Esophagus squamous epithelium (tissue), 5 donors: ENCODE measurements at regions not wholly inside any gene's neighbourhood (a gene's known extent, or its start where the extent isn't known, plus 50 kb on each side); places are given as distances from the start of the nearest gene placed in this dataset.

Experiments used
- DNase-seq: peaks from one replicate; lab custom pipeline; 2025; lab: John Stamatoyannopoulos, UW
- H3K27ac ChIP-seq, 4 donors: fragments of 200-600 bp; sonication (generic); one replicate each; pipeline ENCODE4 v1.5.1; 2016 to 2019; ENCODE audit warnings: mild to moderate bottlenecking in 1 of 4
- H3K27me3 ChIP-seq, 4 donors: fragments of 200-600 bp; sonication (generic); 1 replicate in 3 of 4; 2 replicates in 1 of 4; pipeline versions ENCODE4 v1.5.1 to v1.6.0; 2017 to 2021; ENCODE audit warnings: antibody characterized with exemption in 1 of 4
- H3K36me3 ChIP-seq, 3 donors: fragments of 200-600 bp; sonication (generic); one replicate each; pipeline ENCODE4 v1.5.1; 2016 to 2019
- H3K4me1 ChIP-seq, 3 donors: fragments of 200-600 bp; sonication (generic); one replicate each; pipeline ENCODE4 v1.5.1; 2017 to 2019
- H3K4me3 ChIP-seq, 4 donors: fragments of 200-600 bp; sonication (generic); 1 replicate in 3 of 4; 2 replicates in 1 of 4; pipeline ENCODE4 v1.5.1; 2016 to 2019; ENCODE audit warnings: mild to moderate bottlenecking in 2 of 4, moderate library complexity in 1 of 4
- H3K9me3 ChIP-seq, 3 donors: fragments of 200-600 bp; sonication (generic); one replicate each; pipeline ENCODE4 v1.5.1; 2016 to 2019
- CTCF ChIP-seq, 6 experiments: fragments of 450-650 bp in 4 of 6; fragments of 200-600 bp in 2 of 6; sonication (generic) in 2 of 6; IDR thresholded peaks; one replicate each; pipeline ENCODE4 v1.5.1; 2016 to 2019; ENCODE audit warnings: antibody characterized with exemption in 6 of 6, mild to moderate bottlenecking in 4 of 6, moderate library complexity in 4 of 6
- POLR2A ChIP-seq, 4 donors: fragments of 450-650 bp; IDR thresholded peaks; one replicate each; pipeline ENCODE4 v1.6.1; 2017; ENCODE audit warnings: antibody characterized with exemption in 4 of 4, mild to moderate bottlenecking in 4 of 4, moderate library complexity in 3 of 4
- WGBS, 2 donors: methylation state at CpG; one replicate each; pipeline ENCODE4 v1.1.5; 2018; 5-methylcytosine and 5-hydroxymethylcytosine counted together
- intact Hi-C: fragments of 100-400 bp; cut with DNase I; formaldehyde crosslinking; loops from one replicate; pipeline ENCODE4 v1.15.0; 2022
- donor health status: DM: yes; HTN: yes; CAD: no.

- intact Hi-C loops: no loop called here
- DNase-seq: no peak
- H3K4me3 ChIP-seq: no peak overlapping the region
- no peaks in the 10 kb centered on the region for H3K9me3 ChIP-seq
- H3K36me3 ChIP-seq: no peaks in the 10 kb centered on the region
- peaks cover 0 to 23% (median 10%) of the 10 kb centered on the region in 3 donors for H3K4me1 ChIP-seq
- no peak for TF ChIP-seq CTCF (IDR thresholded peaks at IDR 0.05)
- TF ChIP-seq POLR2A (IDR thresholded peaks at IDR 0.05): no peak
- H3K27me3 ChIP-seq: no peaks in the 10 kb centered on the region
- WGBS, 2 donors: 89 to 93% methylated on average over 6 of the region's 6 CpGs
- H3K27ac ChIP-seq: no peak overlapping the region
Observed at GRCh38 chr10:3871424-3871996, 86.5 kb upstream of the KLF6 start.

GRCh38 chr10:3869036-3869435, 84.0 kb upstream of the KLF6 start:
- intact Hi-C loops: no loop called here
- no peak overlapping the region for H3K27ac ChIP-seq
- no peak for DNase-seq
- no peak overlapping the region for H3K4me3 ChIP-seq
- TF ChIP-seq POLR2A (IDR thresholded peaks at IDR 0.05) (no peak), CTCF (IDR thresholded peaks at IDR 0.05) (no peak)
- no peaks in the 10 kb centered on the region for H3K36me3 ChIP-seq
- no peaks in the 10 kb centered on the region for H3K27me3 ChIP-seq
- H3K9me3 ChIP-seq: no peaks in the 10 kb centered on the region
- H3K4me1 ChIP-seq: peaks cover 0 to 3% (median under 1%) of the 10 kb centered on the region in 3 donors

- TF ChIP-seq POLR2A (IDR thresholded peaks at IDR 0.05): no peak
- no peak for TF ChIP-seq CTCF (IDR thresholded peaks at IDR 0.05)
- H3K4me1 ChIP-seq: no peaks in the 10 kb centered on the region
- no peak overlapping the region for H3K4me3 ChIP-seq
- WGBS, 2 donors: 88 to 89% methylated on average over 5 to 6 of the region's 6 CpGs
- intact Hi-C loops: no loop called here
- H3K36me3 ChIP-seq: no peaks in the 10 kb centered on the region
- no peak for DNase-seq
- H3K27ac ChIP-seq: no peak overlapping the region
- no peaks in the 10 kb centered on the region for H3K27me3 ChIP-seq
- H3K9me3 ChIP-seq: no peaks in the 10 kb centered on the region
Observed at GRCh38 chr10:3868271-3868664, 83.3 kb upstream of the KLF6 start.

GRCh38 chr10:3867454-3868270, 82.7 kb upstream of the KLF6 start:
- no peak overlapping the region for H3K27ac ChIP-seq

More at GRCh38 chr10:3867454-3868270, 82.7 kb upstream of the KLF6 start:
- TF ChIP-seq CTCF (IDR thresholded peaks at IDR 0.05): no peak
- TF ChIP-seq POLR2A (IDR thresholded peaks at IDR 0.05): no peak
- intact Hi-C loops: no loop called here
- no peak overlapping the region for H3K4me3 ChIP-seq
- WGBS, 2 donors: 58 to 64% methylated on average over 3 of the region's 3 CpGs
- no peaks in the 10 kb centered on the region for H3K36me3 ChIP-seq
- H3K4me1 ChIP-seq: no peaks in the 10 kb centered on the region
- no peak for DNase-seq
- no peaks in the 10 kb centered on the region for H3K9me3 ChIP-seq
- H3K27me3 ChIP-seq: no peaks in the 10 kb centered on the region
